GM19395 (cell line): ENCODE measurements at regions not wholly inside any gene's neighbourhood (a gene's known extent, or its start where the extent isn't known, plus 50 kb on each side); places are given as distances from the start of the nearest gene placed in this dataset.
A peak's percentile ranks its signal among the peaks of the same experiment; 100 is the strongest.
"Not testable (repeated sequence)": the region's sequence is repeated elsewhere in the genome, so short reads cannot be mapped to it uniquely, and the experiment has no call there.

Experiments
- ATAC-seq: cut with Tn5 transposase; IDR thresholded peaks from one replicate; pipeline ENCODE4 v1.9.1; 2021; ENCODE audit warnings: mild to moderate bottlenecking, moderate library complexity; ENCODE audit not compliant: unreplicated experiment

DNA sequence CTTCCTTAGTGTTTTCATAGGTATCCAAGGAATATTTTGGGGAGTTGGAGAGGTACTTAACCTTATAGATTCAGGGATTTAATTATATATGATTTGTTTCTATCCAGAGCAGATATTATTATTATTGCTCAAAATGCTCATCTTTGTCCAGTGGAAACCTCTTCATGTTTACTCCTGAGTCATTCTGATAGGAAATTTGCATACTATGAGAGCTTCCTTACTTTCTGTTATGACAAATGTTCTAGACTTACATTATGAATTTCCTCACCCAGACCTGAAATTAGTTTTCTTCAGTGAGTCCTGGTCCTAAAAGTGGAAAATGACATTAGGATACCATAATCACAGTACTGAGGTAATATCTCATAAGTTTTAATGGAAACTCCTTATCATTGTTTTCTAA is 57.5 kb upstream of the PLPPR5 start:
- peak; percentile 60 for ATAC-seq

GRCh38 chr1:99069146-99069545 is 64.5 kb upstream of the PLPPR5 start:
- no peak for ATAC-seq

DNA sequence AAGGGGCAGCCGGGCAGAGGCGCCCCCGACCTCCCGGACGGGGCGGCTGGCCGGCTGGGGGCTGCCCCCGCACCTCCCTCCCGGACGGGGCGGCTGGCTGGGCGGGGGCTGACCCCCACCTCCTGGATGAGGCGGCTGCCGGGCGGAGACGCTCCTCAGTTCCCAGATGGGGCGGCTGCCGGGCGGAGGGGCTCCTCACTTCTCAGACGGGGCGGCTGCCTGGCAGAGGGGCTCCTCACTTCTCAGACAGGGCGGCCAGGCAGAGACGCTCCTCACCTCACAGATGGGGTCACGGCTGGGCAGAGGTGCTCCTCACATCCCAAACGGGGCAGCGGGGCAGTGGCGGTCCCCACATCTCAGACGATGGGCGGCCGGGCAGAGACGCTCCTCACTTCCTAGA is 73.9 kb upstream of the PLPPR5 start:
- ATAC-seq = not testable (repeated sequence)

GRCh38 chr1:99082366-99082765 is 77.7 kb upstream of the PLPPR5 start:
- no peak for ATAC-seq

GRCh38 chr1:99083338-99083737 is 78.7 kb upstream of the PLPPR5 start:
- ATAC-seq = no peak

- ATAC-seq = peak; percentile 81
These were observed 79.9 kb upstream of the PLPPR5 start for GRCh38 chr1:99084562-99084961.

- ATAC-seq = no peak
These were observed 81.4 kb upstream of the PLPPR5 start for GRCh38 chr1:99086057-99086456.

DNA sequence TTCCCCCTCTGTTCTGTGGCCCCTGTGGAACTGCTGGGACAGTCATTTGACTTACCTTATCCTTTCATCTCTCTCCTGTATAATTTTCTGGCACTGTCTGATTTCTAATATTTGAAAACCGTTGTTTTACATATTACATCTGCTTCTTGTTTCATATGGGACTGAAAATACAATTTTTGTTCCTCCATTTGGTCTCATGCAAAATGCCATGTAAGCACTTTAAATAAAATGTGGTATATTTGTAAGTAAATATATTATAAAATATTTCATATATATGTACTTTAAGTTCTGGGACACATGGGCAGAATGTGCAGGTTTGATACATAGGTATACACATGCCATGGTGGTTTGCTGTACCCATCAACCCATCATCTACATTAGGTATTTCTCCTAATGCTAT is 93.9 kb upstream of the PLPPR5 start:
- ATAC-seq = no peak

- ATAC-seq = no peak
These were observed 101.6 kb upstream of the PLPPR5 start for GRCh38 chr1:99106274-99106673.

- no peak for ATAC-seq
These were observed 103.0 kb upstream of the PLPPR5 start for GRCh38 chr1:99107680-99108079.

GRCh38 chr1:99110140-99111041 is 105.7 kb upstream of the PLPPR5 start:
- no peak for ATAC-seq

DNA sequence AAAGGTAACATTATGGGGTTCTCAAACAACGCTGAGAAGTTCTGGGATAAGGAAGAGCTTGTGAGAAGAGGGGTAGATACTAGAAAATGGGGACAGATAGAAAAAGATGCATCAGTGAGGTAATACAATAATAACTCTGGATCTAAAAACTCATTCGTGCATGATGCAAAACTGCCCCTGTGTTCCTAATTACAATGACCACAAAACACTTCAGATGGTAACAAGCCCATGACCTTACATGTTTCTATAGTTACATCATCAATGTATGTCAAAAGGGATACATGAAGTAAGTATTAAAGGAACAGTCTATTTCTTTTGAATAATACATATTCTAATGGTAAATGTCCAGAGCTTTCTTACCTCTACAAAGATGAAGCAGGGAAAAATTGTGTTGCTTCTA is 110.6 kb upstream of the PLPPR5 start:
- ATAC-seq = no peak

- ATAC-seq = no peak
These were observed 114.5 kb upstream of the PLPPR5 start for GRCh38 chr1:99119188-99119587.

DNA sequence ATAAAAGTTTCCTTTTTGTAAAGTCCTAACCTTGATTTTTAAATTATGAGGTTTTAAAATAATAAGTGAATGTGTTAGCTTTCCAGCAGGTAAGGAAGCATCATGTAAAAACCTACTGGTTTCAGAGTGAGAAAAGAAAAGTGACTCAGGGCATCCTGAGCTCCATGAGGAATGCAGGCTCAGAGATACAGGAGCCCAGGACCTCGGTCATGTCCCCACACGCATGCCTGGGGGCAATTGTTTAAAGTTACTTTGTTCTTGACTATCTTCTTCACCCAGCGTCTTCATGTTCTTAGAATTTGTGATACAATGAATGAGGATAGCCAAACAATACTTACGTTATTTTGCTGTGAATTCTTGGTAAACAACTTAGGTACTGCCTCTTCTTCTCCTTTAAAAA is 117.4 kb upstream of the PLPPR5 start:
- no peak for ATAC-seq

GRCh38 chr1:99123936-99124335 is 119.3 kb upstream of the PLPPR5 start:
- ATAC-seq = no peak

DNA sequence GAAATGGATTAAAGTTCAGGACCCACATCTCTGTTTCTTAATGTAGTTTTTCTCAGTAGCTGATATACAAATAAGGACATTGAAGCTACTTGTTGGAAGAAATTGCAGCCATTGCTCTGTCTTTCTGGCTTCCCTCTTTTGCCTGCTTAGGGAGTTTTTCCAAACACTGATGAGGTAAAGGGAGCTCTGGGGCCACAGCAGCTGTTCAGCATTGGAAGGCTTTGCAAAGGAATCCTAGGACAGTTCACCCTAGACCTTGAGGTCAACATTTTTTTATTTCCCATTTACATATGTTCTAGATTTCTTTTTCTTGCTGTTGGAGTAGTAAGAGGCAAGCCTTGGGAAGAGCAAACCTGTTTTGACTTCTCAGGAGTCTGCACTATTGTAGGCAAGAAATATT is 126.9 kb upstream of the PLPPR5 start:
- ATAC-seq = no peak

- no peak for ATAC-seq
These were observed 129.3 kb upstream of the PLPPR5 start for GRCh38 chr1:99133756-99134500.

GRCh38 chr1:99137554-99138206 is 126.6 kb upstream of the PLPPR4 start:
- ATAC-seq = no peak

- ATAC-seq = no peak
These were observed 124.4 kb upstream of the PLPPR4 start for GRCh38 chr1:99139876-99140275.

DNA sequence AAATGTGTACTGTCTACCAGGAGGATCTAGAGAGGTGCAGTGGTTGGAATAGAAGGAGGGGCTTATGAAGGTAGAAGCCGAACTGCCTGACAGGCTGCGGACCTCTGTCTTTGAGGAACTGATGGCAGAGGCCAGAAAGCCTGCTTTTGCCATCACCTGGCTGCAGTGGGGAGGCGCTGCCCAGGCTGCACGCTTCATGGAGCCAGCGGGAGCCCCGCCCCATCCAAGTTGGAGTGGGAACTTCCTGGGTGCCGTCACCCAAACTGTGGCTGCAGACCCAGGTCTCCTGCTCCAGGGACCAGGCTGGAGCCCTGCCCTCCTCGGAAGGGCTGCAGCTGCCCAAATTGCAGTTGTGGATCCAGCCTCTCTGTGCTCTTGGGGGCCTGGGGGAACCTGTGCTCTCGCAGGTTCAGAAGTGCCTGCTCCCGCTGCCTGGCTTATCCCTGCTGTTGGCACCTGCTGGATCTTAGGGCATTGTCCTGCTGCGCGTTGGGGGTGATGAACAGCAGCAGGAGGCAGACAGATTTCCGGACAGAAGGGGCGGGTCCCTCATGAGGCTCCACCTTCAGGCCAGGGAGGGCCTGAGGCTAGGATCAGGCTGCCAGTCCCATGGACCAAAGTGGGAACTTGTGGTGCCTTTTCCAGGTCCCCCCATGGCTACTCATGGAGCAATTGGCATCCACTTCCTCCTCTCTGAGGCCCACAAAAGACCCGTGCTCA is 118.0 kb upstream of the PLPPR4 start:
- no peak for ATAC-seq

DNA sequence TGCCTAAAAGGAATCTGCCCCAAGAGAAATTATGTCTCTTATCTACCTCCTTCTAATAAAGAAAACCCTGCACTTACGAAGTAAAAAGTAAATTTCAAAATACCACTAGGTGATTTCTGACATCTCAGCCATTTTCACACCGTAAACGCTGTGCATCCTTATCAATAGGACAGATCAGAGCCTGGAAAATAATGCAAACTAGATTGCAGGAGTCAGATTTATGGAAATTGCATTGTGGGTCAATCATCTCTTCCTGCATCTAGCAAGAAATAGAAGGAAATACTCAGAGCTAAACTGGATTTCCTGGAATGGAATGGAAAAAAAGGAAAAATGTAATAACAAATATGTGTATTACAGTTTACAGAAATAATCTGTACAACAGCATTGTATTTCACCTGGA is 114.3 kb upstream of the PLPPR4 start:
- no peak for ATAC-seq
